HG03521 (cell line): ENCODE measurements at regions not wholly inside any gene's neighbourhood (a gene's known extent, or its start where the extent isn't known, plus 50 kb on each side); places are given as distances from the start of the nearest gene placed in this dataset.

Experiments used
- ATAC-seq: cut with Tn5 transposase; IDR thresholded peaks from one replicate; pipeline ENCODE4 v1.9.1; 2021; ENCODE audit warnings: mild to moderate bottlenecking, moderate library complexity; ENCODE audit not compliant: unreplicated experiment

DNA sequence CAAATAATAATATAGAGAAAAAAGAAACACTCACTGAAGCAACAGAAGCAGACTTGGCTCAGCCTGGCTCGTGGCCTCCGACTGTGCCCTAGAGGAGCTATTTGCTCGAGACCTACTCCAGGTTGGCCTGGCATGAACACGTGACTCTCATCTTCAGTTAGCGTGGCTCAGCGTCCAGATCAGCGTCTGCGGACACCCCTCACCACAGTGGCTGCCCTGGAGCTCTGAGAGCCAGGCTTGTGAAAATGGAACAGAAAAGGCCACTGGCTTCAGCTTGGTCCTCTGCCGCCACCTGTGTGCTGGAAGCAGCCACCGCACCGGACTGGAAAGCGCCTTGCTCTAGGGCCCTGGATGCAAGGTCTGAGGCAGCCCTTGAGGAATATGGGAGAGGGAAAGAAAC is 1184.0 kb upstream of the GYPC start:
- no peak for ATAC-seq

DNA sequence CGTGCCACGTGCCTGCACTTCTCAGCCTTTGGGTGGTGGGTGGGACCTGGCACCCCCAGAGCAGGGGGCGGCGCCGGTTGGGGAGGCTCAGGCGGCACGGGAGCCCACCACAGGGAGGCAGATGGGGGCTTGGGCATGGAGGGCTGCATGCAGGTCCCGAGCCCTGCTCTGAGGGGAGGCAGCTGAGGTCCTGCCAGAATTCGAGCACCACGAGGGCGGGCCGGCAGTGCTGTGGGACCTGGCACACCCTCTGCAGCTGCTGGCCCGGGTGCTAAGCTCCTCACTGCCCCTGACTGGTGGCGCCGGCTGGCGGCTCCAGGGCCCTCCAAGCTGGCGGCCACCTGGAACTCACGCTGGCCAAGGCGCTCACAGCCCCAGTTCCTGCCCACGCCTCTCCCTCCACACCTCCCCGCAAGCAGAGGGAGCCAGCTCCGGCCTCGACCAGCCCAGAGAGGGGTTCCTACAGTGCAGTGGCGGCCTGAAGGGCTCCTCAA is 1176.8 kb upstream of the GYPC start:
- no peak for ATAC-seq

DNA sequence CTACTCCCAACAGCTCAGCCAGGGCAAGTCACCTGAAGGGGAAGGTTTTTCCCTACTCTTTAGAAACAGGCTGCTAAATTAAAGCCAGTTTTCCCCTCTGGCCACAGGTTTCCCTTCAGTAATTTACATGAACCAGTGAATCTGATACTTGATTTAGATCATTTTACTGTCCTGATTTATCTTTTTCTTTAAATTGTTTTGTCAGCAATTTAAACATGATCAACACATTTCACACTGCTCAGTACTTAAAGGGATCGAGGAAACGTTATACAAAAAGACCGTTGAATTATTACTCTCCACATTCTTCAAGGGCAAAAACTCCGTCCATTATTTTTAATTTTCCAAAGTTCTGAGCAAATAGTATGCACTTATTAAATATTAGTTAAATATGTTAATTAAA is 1165.7 kb upstream of the GYPC start:
- no peak for ATAC-seq

DNA sequence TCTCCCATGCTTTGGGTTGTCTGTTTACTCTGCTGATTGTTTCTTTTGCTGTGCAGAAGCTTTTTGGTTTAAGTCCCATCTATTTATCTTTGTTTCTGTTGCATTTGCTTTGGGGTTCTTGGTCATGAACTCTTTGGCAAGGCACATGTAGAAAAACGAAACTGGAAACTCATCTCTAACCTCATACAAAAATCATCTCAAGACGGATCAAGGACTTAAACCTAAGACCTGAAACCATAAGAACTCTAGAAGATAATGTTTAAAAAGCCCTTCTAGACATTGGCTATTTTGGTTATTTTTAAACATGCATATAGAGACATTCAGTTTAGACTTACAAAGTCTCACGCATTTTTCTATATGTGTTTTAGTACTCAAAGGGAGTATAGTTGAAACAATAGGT is 1164.3 kb upstream of the GYPC start:
- no peak for ATAC-seq

DNA sequence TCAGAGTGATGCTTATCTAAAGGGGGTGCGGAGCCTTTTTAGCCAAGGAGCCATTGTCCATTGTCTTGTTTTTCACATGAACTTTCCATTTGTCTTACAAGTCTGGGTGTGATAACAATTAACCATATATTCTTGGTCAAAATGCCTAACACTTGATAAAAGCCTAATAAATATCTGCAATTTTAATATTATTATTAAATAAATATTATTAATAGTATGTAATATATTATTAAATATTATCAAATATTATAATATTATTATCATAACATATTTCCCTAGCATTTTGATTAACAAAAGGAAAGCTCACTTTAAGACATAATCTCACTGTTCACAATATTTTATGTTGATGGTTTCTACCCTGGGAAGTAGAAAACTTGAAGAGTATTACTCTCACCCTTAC is 1143.6 kb upstream of the GYPC start:
- ATAC-seq: no peak

DNA sequence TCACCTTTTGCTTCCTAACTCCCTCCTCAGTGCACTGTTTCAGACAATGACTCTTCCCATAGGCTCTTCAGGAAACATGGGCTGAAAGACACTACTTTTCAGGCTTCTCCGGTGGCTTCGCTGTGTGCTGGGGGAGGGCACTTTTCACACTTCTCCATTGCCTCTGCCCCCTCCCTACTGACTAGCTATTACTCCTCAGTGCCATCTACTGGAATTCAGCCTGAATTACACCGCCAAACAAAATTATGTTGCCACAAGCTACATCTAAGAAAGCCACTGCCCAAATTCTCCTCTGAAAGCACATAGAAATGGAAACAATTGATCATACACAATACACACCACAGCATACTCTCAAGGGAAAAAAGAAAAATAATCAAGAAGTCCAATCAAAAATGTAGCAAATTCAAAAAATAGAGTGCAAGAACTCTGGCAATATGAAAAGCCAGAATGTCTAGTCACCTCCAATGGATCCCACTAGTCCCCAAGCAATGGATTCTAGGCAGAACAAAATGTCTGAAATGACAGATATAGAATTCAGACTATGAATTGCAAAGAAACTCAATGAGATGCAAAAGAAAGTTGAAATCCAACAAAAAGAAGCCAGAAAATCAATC is 1139.4 kb upstream of the GYPC start:
- ATAC-seq: no peak

DNA sequence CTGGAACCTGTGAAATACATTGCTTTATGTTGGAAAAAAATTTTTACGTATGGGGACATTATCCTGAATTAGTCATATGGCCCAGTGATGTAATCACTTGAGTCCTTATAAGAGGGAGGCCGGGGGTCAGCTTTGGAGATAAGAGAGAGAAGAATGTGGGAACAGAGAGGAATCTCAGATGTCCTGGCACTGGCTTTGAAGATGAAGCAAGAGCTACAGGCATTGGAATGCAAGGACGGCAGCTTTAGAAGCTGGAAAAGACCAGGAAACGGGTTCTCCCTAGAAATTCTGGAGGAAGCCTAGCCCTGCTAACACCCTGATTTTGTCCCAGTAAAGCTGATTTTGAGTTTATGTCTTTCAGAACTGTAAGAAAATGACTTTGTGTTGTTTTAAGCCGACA is 1129.9 kb upstream of the GYPC start:
- ATAC-seq: no peak

DNA sequence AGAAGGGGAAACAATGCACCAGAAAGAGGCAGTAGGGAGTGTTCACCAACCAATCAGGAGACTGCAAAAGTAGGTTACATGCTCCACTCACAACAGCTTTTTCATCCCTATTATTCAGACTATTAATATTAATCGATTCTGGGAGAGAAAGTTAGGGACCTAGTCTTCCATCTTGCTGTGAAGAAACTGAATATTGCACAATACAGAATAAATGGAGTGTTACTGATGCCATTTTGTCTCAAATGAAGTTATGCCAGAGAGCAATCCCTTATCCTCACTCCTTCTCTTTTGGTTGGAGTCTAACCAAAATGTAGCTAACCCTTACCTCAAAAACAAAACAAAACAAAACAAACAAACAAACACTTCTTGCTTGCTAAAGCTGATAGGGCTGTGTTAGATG is 1120.9 kb upstream of the GYPC start:
- no peak for ATAC-seq

DNA sequence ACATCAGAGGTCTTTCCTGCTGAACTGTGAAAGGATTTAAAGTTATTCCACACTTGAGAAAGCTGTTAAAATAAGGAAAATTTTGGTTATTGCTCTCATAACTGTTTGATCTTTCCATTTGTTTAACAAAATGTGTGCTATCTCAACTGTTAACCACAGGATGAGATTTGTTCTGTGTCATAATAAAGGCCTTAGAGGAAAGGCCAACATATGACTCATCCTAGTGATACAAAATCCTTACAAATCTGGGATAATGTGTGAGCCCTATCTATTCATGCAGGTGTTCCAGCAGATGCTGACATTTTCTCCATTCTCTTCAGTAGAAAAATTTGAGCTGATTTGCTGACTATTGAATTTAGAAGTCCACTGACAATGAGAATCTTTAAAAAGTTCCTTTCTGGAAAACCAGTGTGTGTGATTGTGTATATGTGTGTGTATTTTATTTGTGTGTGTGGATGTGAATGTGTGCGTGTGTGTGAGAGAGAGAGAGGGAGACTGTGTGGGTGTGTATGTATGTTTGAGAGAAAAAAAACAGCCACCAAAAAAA is 1111.9 kb upstream of the GYPC start:
- no peak for ATAC-seq

DNA sequence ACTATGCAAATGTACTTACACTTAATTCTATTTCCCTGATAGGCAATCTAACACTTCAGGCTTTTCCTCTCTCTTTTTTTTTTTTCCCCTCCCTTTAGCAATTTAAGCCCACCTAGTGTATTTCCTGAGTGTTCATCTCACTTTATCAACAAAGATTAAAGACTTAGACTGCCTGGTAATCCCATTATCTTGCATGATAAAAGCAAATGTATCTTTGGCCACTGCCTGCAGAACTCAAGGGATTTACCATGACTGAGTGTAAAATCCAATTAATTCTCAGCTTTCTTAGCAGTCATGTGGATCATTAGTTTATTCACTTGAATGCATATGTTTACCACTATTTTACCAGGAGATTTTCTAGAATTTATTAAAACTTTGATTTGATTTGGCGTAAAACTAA is 1102.2 kb upstream of the GYPC start:
- no peak for ATAC-seq

DNA sequence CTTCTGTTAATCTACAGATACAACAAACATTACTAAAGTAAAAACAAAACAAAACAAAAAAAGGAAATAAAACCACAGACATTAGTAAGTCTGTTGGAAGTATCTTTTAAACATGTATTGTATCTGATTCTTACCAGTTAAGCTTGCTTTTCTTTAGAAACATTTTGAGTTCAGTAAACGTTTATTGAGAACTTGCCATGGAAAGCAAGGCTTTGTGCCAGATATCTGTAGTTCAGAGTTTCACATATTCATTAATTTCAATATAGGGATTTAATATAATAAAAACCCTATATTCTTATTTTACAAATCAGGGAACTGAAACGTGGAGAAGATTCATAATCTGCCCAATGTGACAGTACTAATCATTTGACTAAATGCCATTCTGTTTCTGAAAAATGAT is 1101.0 kb upstream of the GYPC start:
- ATAC-seq: no peak

DNA sequence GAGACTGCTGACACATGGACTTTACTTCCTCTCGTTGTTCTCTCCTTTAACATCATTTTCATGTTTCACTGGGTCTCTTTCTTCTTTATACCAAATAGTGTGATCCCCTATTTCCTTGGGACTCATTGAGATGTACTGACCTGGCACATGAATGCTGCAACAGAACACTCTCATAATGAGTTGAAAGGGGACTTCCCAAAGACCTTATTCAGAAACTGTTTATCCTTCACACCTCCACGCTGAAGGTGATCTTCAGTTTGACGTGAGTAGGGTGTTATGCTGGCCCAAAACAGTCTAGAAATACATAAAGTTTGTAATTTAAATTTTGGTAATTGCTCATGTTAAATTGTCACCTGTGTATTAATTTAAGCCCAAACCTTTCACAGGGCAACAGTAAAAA is 1096.8 kb upstream of the GYPC start:
- ATAC-seq: no peak

DNA sequence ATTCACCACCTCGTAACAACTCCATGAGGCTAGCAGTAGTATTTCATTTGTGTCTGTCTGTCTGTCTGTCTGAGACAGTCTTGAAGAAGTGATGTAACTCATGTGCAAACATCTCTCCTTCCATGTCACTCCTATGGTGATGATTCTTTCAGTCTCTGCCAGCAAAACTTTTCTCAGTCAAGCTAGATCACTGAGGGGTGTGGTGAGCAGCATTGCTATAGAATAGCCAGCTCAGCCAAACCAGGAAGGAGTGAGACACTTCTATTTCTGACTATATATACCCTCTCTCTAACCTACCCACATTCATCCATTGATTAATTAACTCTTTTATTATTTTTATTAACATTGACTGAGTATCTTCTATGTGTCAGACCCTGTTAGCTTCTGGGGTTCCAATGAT is 1095.1 kb upstream of the GYPC start:
- ATAC-seq: no peak

DNA sequence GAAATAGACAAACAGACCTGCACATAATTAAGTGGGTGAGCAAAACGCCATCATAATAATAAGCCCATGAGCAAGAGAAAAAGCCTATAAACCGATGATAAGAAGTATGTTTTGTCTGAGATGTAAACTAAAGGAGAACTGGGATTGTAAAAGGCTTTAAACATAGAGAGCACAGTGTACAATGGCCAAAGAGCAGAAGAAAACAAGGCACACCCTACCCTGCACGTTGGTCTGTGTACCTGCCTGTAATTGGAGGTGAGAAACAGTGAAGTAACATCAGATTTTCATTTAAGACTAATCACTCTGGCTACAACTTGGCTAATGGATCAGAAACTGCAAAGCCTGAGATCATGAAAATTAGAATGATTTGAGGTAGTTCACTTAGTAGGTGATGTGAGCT is 1094.7 kb upstream of the GYPC start:
- ATAC-seq: no peak

DNA sequence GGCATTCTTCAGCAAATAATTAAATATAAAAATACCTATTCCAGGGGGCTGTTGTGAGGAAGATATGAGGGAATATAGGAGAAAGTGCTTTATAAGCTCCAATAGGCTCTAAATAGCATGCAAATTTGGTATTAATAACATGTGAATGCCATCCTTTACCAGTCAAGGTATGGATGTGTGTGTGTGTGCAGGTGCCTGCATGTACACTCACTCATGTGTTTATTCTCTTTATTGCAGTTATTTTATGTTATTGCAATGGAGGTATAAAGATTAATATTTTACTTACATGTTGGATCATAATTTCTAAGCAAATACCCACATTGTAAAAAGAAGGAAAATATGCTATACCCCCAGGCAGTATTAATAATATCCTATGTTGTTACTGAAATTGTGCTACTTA is 1093.0 kb upstream of the GYPC start:
- no peak for ATAC-seq

DNA sequence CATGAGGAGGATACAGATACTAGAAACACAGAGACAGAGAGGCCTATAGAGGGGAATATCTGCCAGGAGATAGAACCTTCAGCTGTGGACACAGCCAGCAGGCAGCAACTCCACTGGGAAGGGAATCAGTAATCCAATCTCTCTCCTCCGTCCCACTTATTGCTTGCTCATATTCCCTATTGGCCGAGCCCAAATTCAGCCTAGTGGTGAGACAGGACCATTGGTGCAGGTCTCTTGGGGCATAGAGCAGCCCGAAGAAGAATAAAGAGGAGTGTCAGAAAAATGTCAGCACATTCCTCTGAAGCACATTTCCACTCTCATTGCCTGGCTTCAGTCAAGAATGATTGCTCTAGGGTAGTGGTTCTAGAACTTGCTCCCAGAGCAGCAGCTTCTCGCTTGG is 1091.5 kb upstream of the GYPC start:
- no peak for ATAC-seq

DNA sequence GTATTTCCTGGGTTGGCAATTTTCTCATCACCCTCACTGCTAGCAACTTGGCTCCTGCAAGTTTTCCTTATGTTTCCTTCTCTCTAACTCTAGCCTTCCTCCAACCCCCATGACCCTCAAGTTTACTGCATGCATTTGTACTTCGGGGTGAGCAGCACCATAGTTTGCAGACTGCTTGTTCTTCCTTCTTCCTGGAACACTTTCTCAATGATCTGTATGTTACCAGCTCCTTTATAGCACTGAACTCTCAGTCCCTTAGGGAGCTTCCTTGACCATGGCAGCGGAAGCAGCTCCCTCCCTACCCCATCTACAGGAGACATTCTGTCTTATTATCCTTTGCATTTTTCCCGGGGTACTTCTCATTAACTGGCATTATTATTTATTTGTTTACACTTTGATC is 1089.5 kb upstream of the GYPC start:
- no peak for ATAC-seq

DNA sequence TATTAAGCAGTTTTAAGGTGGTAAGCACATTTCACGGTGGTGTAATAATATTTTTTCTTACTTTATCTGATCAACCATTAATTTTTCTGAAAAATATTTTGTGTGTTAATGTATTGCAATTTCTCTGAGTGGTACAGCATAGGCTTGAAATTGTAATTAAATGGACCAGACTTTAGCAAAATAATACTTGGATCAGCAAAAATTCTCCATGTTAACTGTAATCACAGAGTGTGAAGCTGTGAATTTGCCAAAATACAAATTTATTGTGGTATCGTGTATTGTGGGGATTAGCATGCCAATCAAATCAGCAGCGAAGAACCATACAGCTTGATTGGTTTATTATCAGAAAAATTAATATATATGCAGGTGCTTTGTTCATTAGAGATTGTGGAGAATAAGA is 1088.9 kb upstream of the GYPC start:
- no peak for ATAC-seq

DNA sequence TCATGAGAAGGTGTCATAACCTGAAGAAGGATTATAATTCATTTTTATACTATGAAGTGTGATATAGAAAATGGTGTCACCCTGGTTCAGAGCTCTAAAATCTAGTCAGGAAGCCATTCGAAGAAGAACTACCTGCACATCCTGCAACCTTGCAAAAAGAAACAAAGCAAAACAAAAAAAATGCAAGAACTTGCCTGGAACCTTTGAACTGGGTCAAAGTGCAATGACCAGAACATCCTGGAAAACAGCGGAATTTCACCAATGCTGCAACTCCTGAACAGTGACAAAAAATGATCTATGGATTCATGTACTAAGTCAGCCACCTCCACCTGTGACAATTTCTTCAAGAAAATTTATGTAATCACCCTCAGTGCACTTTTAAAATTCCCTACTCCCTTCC is 1083.3 kb upstream of the GYPC start:
- no peak for ATAC-seq

DNA sequence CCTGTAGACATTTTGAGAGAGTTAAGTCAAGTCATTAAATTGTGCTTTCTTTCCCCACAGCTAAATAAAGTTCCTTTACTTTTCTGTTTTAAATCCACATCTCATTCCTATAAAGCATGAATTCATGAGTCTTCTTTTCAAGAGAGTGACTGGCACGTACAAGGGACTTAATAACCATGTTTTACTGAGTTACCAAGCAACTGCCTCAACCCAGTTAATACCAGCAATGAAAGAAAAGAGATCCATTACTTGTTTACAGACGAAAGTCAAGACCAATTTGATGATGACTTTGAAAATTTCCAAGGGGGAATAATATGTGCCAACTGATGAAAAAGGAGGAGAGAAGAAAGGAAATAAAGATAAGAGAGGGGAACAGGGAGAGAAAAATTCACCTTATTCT is 1082.5 kb upstream of the GYPC start:
- ATAC-seq: no peak

DNA sequence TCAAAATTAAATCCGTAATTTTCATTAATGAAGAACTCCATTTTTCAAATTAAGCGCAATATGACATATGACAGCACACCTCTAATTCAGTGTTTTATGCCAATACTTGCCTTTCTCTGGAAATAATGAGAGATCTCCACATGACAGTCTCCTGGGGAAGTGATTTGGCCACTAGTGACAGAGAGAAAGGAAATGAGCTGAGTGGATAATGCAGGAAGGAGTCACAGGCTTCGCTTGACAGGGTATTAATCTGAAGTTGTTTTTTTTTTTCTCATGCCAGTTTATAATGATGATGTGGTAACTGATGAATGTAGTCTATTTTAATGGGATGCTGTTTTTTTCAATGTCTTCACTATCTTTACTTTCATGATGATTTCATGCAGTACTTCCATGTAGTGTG is 1079.4 kb upstream of the GYPC start:
- no peak for ATAC-seq

DNA sequence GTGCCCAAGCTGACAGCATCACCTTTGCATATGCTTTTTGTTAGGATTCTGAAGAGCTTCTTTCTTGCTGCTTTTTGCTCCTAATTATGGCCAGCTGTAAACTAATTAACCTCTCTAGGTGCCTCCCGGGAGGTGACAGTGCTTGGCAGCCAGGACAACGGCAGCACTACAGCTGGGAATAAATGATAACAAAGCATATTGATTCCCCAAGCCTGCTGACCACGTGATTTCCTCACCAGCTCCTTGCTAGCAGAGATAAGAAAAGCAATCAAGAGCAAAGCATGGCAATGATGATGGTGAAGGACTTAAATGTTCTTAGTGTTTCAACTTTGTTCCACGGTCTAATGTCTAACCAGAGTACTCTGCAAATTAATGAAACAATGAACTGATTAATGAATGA is 1074.4 kb upstream of the GYPC start:
- ATAC-seq: no peak

DNA sequence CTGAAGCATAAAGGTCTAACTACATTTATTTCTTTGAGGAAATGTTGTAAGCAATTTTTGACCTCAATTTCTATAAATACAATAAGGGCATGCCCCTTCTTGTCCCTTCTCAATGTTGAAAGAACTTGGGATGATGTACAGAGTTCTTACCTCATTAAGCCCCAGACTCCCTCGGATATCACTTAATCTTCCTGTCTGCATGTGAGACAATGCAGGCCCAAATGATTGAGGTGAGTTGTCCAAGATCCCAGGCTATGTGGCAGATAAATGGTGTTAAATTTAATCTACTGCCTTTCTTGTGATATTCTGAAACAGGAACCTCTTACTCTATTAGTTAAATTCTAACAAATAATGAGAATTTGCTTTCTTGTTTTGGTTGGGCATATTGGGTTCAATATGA is 1073.4 kb upstream of the GYPC start:
- no peak for ATAC-seq
